LNCaP clone FGC (cell line): ENCODE measurements at regions not wholly inside any gene's neighbourhood (a gene's known extent, or its start where the extent isn't known, plus 50 kb on each side); places are given as distances from the start of the nearest gene placed in this dataset.
"Not testable (repeated sequence)": the region's sequence is repeated elsewhere in the genome, so short reads cannot be mapped to it uniquely, and the experiment has no call there.

Experiments used
- DNase-seq: peaks from one replicate; pipeline ENCODE4 v3.0.0-alpha.2; 2011; ENCODE audit warnings: low read depth
- H3K4me3 ChIP-seq: 2 replicates; pipeline ENCODE4 v1.5.1; 2011; ENCODE audit warnings: mild to moderate bottlenecking, low read depth, low read length, control low read depth
- TF ChIP-seq, protein P1 (sequence below): IDR thresholded peaks from 2 replicates; pipeline ENCODE4 v1.5.1; 2012; ENCODE audit warnings: mild to moderate bottlenecking; ENCODE audit not compliant: control insufficient read depth, insufficient read depth; ENCODE audit errors: extremely low read depth

DNA sequence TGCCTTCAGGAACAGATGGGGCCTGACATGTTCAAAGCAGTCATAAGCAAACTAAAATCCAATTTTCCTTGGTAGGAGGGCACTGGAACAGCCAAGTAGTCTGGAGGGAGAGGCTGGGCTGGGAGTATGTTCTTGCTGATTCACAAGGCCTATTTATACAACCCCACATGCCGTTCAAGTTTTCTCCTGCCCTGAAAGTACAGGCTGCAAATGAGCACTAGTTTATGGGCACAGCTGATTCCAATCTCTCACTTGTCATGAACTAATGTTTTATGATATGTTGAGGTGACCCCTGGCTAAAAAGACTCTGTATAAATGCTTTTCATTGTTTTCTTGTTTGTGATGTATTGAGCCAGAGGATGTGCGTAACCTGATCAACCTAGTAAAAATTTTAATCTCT lies 183.4 kb upstream of the SRD5A2 start:
- no peak for DNase-seq
- TF ChIP-seq, protein P1, sequence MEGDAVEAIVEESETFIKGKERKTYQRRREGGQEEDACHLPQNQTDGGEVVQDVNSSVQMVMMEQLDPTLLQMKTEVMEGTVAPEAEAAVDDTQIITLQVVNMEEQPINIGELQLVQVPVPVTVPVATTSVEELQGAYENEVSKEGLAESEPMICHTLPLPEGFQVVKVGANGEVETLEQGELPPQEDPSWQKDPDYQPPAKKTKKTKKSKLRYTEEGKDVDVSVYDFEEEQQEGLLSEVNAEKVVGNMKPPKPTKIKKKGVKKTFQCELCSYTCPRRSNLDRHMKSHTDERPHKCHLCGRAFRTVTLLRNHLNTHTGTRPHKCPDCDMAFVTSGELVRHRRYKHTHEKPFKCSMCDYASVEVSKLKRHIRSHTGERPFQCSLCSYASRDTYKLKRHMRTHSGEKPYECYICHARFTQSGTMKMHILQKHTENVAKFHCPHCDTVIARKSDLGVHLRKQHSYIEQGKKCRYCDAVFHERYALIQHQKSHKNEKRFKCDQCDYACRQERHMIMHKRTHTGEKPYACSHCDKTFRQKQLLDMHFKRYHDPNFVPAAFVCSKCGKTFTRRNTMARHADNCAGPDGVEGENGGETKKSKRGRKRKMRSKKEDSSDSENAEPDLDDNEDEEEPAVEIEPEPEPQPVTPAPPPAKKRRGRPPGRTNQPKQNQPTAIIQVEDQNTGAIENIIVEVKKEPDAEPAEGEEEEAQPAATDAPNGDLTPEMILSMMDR = no peak

DNA sequence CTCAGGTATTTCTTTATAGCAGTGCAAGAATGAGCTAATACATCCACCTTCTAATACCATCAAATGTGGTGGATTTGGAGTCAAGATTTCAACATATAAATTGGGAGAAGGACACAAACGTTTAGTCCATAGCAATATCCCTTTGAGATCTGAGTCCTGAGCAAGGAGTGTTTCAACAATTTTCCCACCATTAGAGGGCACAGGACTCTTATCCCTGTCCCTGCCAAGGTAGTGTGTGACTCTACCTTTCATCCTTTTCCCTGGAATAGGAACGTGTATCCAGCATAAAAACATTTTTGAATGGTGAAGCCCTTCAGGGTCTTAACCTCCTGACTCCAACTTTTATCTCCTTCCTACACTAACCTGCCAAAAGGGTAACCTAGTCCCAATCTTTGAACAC lies 181.3 kb upstream of the SRD5A2 start:
- no peak overlapping the region for H3K4me3 ChIP-seq
- TF ChIP-seq, protein P1 = no peak
- DNase-seq = no peak

More for the DNA sequence above, 183.4 kb upstream of the SRD5A2 start:
- H3K4me3 ChIP-seq = no peak overlapping the region

DNA sequence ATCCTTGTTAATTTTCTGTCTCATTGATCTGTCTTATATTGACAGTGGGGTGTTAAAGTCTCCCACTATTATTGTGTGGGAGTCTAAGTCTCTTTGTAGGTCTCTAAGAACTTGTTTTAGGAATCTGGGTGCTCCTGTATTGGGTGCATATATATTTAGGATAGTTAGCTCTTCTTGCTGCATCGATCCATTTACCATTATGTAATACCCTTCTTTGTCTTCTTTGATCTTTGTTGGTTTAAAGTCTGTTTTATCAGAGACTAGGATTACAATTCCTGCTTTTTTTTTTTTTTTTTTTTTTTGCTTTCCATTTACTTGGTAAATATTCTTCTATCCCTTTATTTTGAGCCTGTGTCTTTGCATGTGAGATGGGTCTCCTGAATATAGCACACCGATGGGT lies 176.6 kb upstream of the SRD5A2 start:
- not testable (repeated sequence) for H3K4me3 ChIP-seq, DNase-seq

DNA sequence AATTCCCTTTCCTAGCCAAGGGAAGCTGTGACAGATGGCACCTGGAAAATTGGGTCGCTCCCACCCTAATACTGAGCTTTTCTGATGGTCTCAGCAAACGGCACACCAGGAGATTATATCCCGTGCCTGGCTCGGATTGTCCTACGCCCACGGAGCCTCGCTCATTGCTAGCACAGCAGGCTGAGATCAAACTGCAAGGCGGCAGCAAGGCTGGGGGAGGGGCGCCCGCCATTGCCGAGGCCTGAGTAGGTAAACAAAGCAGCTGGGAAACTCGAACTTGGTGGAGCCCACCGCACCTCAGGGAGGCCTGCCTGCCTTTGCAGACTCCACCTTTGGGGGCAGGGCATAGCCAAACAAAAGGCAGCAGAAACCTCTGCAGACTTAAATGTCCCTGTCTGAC lies 168.0 kb upstream of the SRD5A2 start:
- H3K4me3 ChIP-seq = not testable (repeated sequence)

DNA sequence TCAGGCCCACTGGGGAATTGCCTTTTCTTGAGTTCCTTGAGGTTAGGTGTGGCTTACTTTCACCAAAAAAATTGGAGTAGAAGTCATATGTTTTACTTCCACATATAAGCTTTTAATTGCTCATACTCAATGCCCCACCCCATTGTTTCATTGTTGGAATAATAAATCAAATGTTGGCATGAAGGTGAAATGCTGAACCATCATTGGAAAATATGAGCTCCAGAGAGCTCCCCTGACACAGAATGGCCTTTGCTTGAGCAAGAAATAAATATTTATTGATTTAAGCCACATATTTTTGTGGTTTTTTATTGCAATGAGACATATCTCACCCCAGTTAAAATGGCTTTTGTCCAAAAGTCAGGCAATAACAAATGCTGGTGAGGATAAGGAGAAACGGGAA lies 167.3 kb upstream of the SRD5A2 start:
- no peak overlapping the region for H3K4me3 ChIP-seq
- no peak for DNase-seq
- TF ChIP-seq, protein P1 = no peak

More for the DNA sequence above, 168.0 kb upstream of the SRD5A2 start:
- not testable (repeated sequence) for DNase-seq

DNA sequence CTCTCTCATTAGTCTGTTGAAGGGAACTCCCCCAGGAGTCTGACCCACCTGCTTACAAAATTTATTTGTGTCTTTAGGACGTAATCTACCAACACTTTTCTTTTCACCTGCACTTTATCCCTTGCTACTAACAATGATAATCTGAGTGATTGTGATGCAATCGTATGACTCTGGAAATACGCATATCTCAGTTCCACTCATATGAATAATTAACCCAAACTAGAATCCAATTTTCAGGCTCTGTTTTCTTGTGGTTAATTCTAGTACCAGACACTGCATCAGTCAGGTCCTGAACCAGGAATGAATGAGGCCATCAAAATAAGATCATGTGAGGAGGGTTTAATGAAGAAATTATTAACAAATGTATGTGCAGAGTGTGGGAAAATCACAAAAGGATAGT lies 158.4 kb upstream of the SRD5A2 start:
- no peak overlapping the region for H3K4me3 ChIP-seq
- TF ChIP-seq, protein P1 = no peak
- DNase-seq = no peak

DNA sequence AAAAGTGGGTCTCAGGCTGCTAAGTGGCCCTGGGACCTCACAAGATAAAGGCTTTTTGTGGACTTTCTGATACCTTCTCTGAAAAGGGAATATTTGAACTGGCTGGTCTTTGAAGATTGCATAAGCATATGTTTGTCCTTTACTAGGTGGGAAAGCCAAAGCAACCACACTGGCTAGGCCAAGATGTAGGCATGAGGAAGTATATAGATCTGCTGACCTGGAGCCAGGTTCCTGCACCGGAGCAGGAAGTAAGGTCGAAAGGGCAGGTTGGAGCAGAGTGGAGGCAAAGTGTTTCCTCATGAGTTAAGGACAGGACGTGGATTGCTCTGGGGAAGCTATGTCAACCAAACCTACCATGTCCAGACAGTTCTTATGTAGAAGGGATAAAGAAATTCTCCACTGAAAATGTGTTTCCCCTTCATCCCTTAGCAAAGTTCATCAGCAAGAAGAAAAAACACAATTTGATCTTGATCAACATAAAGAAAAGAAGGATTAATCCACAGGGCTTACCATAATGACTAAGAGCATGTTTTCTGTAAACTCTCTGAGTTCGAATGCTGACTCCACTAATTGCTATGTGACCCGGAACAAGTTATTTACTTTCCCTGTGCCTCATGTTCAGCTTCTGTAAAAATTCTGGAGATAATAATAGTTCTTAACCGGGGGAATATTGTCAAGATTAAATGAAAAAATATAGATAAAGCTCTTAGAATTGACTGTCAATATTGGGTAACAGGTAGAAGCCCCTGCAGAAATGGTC lies 156.1 kb upstream of the SRD5A2 start:
- TF ChIP-seq, protein P1 = no peak
- DNase-seq = peak; percentile 70
- no peak overlapping the region for H3K4me3 ChIP-seq

DNA sequence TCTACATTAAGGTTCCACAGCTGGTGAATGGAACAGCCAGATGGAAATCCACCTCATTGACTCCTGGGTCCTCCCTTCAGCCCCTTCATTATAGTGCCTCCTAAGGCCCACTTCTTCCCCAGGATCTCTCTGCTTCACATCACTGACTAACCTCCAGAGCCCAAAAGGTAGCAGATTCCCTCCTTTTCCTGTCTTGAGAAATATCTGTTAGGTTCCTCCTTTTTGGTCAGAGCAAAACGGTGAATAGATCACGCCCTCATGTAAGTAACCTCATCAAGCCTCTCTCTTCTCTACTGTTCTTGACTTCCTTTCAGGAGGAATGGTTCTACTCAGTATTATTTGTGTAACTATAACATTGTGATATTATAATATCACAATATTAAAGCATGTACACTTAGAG lies 155.0 kb upstream of the SRD5A2 start:
- TF ChIP-seq, protein P1 = no peak
- no peak overlapping the region for H3K4me3 ChIP-seq
- no peak for DNase-seq
